ENCODE measurements at regions not wholly inside any gene's neighbourhood (a gene's known extent, or its start where the extent isn't known, plus 50 kb on each side); places are given as distances from the start of the nearest gene placed in this dataset.

DNA sequence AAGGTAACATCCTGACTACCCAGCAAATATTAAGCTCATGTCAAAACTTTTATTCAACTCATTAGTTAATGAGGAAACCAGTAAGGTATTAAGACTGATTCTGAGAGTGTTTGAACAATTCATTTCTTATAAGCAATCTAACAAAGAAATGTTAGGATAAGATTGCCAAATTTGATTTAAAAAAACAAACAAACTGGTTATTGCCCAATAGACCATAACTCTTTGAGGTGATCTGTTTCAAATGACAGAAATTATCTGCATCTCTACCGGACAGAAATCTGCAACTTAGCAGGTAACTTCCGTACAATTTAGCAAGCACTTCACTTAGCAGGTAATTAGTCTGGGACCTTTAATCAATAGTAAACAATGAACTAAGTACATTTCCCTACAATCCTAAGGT is 82.9 kb upstream of the BARX2 start:
- DNase-seq (ENCODE audit: low spot score) (no peak), ATAC-seq (no peak)

DNA sequence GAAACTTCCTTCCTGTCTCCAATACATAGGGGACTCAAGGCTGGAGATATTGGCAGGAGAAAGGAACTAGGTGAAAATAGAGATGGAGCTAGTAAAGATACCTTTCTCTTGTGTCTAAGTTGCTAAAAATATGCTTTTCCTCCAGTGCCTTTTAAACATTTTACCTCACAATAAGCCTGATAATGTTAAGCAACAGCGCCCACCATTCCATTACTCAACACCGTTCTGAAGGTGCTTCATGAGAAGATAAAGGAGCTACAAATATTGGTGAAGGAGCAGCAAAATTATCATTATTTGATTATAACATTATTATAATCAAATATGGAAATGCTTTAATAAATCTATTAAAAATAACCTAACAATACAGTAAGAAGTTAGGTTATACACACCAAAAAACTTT is 83.6 kb upstream of the BARX2 start:
- DNase-seq (ENCODE audit: low spot score) (no peak), ATAC-seq (no peak)

DNA sequence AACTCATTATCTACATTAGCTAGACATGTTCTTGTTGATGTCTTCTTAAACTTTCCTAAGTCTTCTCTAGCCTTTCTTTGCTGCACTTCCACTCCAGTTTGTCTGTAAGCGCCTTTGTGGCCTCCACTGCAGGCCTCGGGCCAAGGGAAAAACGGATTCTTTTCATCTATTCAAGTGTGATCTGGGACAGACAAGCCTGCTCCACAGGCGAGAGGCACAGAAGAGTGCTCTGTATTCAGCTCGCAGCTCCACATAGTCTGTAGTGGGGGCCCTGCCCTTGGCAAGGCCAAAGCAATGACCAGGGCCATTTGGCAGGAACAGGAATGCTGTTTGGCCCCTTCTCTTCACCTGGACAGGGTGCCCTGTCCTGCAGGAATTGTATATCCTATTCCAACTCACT is 84.1 kb upstream of the BARX2 start:
- no peak for DNase-seq (ENCODE audit: low spot score)
- ATAC-seq, result no peak

DNA sequence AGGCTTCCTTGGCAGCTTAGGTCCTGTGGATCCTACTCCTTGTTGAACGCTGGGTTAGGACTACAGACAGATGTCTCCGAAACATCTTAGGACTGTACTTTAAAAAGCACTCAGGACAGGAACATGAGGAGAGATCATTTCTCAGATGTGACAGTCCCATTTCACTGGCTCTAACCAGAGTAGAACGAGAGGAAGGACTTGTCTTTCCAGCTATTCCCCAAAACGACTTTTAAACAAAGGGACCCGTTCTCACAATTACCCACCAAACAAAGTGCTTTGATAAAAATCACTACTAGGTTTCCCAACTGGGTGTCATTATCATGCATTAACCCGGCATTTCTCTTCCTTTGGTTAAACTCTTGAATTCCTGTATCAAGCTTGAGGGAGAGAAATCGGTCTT is 84.7 kb upstream of the BARX2 start:
- DNase-seq (ENCODE audit: low spot score) (no peak), ATAC-seq (no peak)

DNA sequence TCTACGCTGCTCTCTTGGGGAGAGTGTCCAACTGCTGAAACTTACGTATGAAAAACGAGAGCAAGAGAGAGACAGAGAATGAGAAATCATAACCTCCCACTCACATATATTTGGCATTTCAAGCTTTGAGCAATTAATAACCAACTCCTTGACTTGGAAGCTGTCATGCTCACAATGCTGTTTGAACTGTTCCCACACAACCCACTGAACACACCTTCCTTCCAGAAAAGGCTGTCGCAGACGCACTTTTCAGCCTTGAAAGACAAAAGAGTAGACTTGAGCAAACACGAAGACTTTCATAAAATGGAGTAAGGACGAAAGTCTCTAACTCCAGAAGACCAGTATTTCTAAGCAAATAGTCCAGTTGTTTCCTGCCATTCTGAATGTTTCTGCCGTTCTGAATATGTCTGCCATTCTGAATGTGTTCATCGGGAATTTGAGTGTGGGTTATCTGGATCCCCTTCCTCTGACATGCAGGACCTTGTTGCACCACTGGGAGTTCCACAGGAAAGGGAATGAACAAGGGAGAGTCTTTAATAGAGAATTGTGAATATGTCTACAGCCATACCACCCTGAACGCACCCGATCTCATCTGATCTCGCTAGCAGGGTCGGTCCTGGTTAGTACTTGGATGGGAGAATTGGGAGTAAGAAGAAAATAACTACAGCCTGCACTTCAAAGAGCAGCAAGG is 86.2 kb upstream of the BARX2 start:
- no peak for ATAC-seq
- DNase-seq (ENCODE audit: low spot score), result no peak

DNA sequence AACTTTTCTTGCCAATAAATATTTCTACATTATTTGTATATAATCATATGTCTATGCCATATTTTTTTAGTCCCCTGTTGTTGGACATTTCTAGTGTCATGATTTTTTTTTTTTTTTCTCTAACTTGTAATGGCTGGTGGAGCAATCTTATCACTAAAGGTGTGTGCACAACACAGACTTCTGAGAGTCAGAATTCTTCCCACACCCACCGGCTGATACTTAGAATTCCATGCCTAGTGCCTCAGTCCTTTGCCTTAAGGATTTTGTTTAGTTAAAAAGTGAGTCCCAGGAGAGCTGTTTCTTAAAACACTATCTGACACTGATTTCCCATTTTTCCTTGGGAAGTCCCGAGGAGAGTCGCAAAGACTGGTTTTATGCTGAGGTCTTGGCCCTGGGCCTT is 87.7 kb upstream of the BARX2 start:
- DNase-seq (ENCODE audit: low spot score) (no peak), ATAC-seq (no peak)

DNA sequence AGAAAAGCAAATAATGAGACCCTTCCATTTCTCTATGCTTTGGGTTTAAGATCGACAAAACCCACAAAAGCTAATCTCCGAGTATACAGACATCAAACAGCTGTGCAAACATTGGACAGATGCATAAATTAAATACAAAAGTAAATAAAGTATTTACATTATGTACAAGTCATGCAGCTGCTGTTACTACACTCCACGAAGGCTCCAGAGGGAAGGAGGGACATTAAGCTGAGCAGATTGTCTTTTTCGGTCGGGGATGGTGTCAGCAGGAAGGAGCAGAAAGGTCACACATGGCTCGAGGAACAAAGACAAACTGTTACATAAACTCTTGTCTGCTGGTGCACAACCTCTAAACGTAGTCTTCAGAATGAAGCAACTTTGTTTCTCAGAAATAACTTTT is 88.8 kb upstream of the BARX2 start:
- no peak for ATAC-seq
- DNase-seq (ENCODE audit: low spot score), result no peak

DNA sequence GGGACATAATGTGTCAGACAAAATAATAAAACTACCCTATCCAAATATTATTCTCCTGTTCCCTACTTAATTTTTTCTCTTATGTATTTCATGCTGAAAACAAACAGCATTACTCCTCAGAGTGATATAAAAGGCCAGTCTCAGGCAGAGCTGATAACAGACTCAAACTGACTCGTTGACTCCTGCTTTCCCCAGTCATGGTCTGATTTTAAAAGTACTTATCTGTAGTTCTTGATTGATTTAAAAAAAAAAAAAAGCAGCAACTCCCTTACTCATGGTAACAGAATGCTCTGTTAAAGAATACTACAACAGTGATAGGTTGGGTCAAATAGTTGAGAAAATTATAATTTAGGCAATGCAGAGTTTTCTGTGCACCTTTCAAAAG is 90.3 kb upstream of the BARX2 start:
- ATAC-seq, result no peak
- no peak for DNase-seq (ENCODE audit: low spot score)

DNA sequence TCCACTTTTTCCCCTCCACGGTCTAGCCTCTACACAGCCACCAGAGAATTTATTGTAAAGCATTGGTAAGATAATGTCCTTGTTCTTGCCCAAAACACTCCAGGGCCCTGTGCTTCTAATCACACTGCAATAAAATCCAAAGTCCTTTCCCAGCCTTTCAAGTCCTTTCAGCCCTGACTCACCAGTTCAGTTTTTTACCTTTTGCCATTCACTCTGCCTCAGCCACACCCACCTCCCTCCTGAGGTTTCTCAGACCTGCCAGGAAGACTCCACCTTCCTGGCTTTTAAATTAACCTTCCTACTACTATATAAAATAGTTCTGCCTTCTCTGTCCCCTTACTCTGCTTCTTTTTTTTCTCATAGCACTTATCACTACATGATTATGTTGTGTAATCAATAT is 91.0 kb upstream of the ARHGAP32 start:
- DNase-seq (ENCODE audit: low spot score), result no peak

DNA sequence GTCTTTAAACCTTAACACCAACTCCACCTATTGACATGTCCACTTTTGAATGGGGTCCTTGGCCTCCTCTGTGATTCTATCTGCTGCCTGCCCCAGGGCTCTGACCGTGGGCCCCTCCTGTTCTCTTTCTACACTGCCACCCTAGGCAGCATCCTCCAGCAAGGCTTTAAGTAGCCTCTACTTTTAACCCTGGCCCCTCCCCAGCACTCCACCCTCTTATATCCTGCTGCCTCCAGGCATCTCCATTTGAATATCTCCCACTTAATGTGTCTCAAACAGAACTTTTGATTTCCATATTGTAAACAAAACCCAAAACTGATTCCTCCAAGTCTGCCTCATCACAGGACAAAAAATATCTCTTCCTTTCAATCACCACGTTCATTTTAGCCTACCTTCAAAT is 90.5 kb upstream of the ARHGAP32 start:
- no peak for ATAC-seq
- DNase-seq (ENCODE audit: low spot score), result no peak

More for the DNA sequence above, 91.0 kb upstream of the ARHGAP32 start:
- no peak for ATAC-seq

DNA sequence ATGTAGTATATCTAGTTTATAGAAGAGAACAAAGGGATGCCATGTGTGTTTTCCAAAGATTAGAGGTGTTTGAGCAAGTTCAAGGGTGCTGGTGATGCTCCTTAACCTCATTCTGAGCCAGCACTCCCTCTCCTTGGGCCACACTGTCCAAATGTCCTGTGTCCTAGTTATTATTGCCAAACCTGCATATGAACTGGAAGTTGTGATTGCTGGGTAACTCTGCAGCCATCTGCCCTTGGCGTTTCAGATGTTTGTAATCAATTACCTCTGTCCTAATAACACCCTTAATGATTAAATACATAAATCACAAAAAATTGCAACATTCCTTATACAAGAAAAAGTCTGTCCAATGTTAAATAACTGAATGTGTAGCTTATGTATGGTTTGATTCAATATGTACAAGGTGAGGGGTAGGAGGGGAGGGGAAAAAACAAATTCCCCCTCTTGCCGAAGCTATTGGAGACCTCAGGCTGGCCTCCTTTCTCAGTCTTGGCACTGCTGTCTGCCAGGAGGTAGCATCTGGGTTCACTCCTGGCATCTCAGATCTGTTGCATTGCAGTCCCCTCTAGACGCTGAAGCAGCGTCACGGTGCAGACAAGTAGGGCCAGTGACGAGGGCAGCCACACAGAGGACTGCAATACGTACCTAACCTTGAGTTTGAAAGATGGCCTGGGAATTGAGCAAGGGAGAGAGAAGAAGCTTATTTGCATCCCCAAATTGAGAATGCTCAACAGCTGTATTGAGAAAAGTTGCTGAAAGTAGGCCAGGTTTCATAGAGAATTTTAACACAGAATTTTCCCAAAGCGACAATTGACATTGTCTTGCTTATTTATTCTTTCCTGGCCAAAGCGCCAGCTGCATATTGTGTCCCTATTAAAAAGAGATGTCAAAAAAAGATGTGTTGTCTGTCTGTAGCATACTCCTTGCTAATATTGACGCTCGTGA is 89.6 kb upstream of the ARHGAP32 start:
- ATAC-seq, result no peak
- DNase-seq (ENCODE audit: low spot score), result no peak

DNA sequence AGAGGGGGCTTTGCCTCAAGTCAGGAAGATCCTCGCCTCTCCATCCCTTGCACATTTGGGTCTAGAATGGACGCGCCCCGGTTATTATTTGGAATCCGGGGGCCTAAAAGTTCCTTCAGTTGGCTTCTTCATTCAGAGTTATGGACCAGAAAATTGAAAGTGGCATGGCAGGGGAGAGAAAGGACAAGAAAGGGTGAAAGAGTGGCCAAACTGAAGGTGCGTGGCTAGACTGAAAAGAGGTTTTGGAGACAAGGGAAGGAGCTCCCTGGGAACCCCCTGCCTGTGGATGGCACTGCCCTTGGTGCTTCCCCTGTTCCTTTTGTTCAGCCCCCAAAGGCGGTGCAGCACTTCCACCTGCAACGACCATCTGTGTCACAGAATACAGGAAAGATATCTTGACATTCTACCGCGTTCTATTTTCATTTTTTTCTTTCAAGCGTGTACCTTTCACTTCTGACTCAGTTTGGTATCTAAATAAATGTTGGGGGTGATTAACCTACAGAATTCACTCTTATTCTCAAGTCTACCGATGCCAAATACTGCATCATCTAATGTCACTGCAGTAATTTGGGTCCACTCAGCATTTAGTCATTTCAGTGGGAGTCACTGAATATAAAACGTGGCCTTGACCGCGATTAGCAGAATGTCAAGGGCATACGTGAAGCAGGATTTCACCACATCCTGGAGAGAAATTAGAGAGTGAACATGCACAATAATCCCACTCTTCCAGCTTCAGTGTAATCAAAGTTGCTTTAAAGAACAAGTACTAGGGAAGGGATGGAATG is 88.1 kb upstream of the ARHGAP32 start:
- ATAC-seq, result no peak
- DNase-seq (ENCODE audit: low spot score), result no peak

DNA sequence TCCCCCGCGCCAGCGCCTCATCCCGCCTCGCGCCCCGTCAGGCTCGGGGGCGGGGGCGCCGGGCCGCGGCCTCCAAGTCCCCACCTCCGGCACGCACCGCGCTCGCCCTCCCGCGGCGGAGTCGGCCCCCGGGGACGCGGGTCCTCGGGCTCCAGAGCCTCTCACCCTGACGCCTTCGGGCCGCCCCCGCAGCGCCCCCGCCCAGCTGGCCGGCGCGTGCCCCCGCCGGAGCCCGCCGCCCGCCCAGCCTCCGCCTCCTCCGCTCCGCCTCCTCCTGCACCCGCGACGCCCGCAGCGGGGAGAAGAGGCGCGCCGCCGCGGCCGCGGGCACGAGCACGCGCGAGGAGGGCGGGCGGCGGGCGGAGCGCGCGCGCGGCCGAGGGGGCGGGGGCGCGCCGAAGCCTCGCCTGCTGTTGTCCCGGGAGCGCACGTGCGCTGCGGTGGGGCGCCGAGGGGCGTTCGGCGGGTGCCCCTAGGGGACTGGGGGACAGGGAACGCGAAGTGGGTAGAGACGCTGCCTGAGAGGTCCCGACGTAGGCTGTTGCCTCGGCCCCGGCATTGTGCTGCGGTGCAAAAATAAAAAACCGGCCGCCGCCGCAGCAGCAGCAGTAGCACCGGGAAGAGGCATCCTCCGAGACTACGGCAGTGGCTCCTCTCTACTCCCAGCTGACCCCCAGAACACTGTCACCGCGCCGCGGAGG is 87.4 kb upstream of the ARHGAP32 start:
- DNase-seq (ENCODE audit: low spot score) (peak; percentile 93), ATAC-seq (peak; percentile 87)

DNA sequence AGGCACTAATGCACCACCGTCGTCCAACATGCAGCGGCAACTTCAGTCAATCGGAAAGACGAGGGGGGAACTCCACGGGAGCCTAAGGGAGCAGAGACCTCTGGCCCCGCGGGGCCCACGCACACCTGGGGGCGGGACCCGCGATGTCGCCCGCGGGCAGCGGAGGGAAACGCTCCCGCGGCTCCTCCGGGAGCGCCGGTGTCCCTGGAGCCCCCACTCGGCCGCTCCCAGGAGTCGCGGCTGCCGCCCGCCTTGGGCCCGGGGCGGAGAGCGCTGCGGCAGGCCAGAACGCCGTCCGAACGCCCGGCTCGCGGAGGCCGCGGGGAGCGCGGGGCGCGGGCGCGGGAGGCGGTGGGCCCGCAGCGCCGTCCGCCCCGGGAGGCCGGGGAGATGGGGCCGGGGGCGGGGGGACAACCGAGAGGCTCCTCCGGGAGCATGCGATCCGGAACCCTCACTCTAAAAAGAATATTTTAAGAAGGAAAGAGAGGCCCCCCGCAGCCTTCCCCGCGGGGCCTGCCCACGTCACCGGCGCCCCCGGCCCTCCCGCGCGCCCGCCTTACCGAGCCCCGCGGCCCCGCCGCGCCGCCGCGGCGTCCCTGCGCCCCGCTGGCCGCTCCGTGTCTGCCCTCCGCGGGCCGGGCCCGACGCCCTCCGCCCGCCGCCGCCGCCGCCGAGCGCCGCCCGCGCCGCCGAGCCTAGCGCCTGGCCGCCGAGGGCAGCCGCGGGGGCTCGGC is 86.6 kb upstream of the ARHGAP32 start:
- DNase-seq (ENCODE audit: low spot score), result no peak
- ATAC-seq, result peak; percentile 19

DNA sequence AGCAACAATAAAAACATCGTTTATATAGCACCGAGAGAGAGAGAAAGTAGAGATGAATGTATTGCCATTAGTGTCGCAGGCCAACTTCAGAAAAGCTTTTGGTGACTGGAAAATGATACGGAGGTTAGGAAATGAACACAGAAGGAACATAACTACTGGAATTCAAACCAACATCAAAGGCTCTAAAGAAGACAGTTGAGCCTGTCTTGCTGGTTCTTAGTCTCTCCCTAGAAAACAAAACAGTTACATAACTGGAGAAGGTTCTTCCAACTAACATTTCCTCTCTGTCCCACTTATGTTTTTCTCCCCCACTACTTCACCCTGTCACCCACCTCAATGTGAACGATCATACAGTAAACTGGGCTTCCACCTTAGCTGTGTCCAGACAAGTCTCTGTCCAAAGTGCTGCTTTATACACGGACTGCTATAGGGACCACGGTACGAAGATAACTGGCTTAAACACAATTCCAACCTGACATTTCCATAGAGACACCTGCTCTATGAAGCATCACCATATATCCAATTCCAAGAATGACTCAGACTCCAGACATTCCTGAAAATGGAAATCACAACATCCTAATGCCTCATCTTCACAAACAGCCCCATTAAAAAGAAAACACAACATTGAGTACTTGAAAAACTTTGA is 85.2 kb upstream of the ARHGAP32 start:
- no peak for ATAC-seq
- DNase-seq (ENCODE audit: low spot score), result no peak

DNA sequence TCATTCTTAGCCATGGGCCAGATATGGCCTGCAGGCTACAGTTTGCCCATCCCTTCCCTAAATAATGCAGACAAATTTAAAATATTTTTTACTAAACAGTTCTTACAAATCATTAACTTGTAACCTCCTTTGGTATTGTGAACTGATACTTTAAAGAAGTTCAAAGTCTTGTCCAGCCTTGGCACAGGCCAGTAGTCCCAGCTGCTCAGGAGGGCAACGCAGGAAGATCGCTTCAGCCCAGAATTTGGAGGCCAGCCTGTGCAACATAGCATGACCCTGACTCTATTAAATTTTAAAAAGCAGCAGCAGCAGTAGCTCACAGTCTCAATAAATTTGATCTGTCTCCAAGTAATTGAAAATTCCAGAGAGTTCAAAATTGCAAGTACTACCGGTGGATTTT is 83.7 kb upstream of the ARHGAP32 start:
- DNase-seq (ENCODE audit: low spot score), result peak; percentile 81
- ATAC-seq, result peak; percentile 59

DNA sequence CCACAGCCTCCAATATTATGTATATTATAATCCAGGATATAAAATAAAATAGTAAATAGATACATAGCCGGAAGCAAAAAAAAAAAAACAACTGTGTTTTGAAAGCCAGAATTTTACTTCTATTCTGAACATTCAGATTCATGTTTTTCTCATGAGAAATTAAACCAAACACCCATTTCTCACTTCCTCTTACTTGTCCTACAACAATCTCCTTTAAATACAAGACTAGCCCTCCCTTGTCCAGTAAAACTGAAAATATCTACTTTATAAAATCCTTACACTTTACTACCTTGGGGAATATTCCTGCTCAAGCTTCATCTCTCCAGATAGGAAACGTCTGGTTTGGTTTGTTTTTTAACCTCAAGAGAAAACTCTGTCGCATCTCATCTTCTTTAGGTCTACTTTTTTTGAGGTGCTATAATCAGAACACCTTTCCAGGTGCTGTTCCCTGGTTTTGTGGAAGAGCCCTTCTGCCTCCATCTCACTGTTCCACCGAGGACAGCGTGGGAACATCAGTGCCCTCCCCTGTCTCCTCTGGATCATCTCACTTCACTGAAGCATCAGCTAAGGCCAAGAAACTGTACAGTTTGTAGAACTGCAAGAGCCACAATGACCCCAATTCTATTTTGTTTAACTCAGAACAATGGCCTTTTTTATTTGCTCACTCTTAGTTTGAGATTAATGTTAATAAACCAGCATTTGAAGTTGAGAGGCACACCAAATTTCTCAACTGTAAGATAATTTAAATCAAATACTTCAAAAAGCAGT is 82.0 kb upstream of the ARHGAP32 start:
- no peak for ATAC-seq
- no peak for DNase-seq (ENCODE audit: low spot score)

DNA sequence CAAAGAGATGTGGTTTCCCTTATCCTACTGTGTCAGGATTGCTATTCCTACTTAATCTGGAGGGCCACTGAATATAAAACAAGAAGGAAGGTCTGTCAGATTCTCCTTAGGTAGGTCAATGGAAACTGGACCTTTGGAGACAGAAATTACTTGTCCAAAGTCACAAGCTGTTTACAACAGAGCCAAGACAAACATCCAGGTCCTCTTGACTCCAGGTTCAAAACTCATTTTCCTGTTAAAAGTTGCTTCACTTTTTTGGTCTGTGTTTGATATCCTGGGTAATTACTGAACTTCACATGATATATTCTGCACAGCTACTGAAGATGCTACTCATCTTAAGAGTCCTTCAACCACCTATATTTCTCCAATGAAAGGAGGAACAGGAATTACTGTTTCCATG is 81.2 kb upstream of the ARHGAP32 start:
- peak; percentile 34 for ATAC-seq
- no peak for DNase-seq (ENCODE audit: low spot score)

DNA sequence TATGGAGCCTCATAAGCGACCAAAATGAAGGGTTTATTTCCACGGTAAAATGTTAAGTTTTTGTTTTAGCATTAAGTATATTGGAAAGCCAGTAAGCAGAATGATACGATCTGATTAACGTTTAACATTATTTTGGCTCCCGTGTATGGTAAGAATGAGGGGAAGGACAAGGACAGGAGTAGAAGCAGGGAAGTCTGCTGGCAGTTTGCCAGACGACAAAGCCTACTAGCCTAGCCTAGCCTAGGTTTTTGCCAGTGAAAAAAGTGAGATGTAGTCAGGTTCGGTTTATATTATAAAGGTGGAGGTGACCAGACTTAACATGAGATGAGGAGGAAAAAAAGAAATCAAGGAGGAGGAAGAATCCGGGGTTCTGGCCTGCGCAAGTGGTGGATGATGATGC is 78.9 kb upstream of the ARHGAP32 start:
- no peak for ATAC-seq
- no peak for DNase-seq (ENCODE audit: low spot score)

Data from left lobe of liver (tissue), 2 donors.